B cell (primary cell): ENCODE measurements at regions not wholly inside any gene's neighbourhood (a gene's known extent, or its start where the extent isn't known, plus 50 kb on each side); places are given as distances from the start of the nearest gene placed in this dataset.

Experiments
- EZH2 ChIP-seq: IDR thresholded peaks from 2 replicates; pipeline ENCODE4 v1.6.1; 2012; ENCODE audit warnings: borderline replicate concordance, low read depth, mild to moderate bottlenecking, moderate library complexity, low read length; ENCODE audit not compliant: insufficient read depth, poor library complexity, severe bottlenecking
- TF ChIP-seq, protein P1 (sequence below): fragments of 200-600 bp; IDR thresholded peaks from one replicate; pipeline ENCODE4 v1.8.0; 2022; ENCODE audit warnings: antibody characterized with exemption, mild to moderate bottlenecking

- no peak for TF ChIP-seq EZH2
- TF ChIP-seq, protein P1, sequence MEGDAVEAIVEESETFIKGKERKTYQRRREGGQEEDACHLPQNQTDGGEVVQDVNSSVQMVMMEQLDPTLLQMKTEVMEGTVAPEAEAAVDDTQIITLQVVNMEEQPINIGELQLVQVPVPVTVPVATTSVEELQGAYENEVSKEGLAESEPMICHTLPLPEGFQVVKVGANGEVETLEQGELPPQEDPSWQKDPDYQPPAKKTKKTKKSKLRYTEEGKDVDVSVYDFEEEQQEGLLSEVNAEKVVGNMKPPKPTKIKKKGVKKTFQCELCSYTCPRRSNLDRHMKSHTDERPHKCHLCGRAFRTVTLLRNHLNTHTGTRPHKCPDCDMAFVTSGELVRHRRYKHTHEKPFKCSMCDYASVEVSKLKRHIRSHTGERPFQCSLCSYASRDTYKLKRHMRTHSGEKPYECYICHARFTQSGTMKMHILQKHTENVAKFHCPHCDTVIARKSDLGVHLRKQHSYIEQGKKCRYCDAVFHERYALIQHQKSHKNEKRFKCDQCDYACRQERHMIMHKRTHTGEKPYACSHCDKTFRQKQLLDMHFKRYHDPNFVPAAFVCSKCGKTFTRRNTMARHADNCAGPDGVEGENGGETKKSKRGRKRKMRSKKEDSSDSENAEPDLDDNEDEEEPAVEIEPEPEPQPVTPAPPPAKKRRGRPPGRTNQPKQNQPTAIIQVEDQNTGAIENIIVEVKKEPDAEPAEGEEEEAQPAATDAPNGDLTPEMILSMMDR = no peak
Measured at GRCh38 chr12:75750716-75751306, 239.4 kb upstream of the KRR1 start.
